GM21529 (cell line): ENCODE measurements at regions not wholly inside any gene's neighbourhood (a gene's known extent, or its start where the extent isn't known, plus 50 kb on each side); places are given as distances from the start of the nearest gene placed in this dataset.
"Not testable (repeated sequence)": the region's sequence is repeated elsewhere in the genome, so short reads cannot be mapped to it uniquely, and the experiment has no call there.

Experiments
- ATAC-seq: cut with Tn5 transposase; IDR thresholded peaks from one replicate; pipeline ENCODE4 v1.9.1; 2021; ENCODE audit not compliant: unreplicated experiment

GRCh38 chr9:91021656-91022055 lies 220.0 kb downstream of the SYK start:
- not testable (repeated sequence) for ATAC-seq

GRCh38 chr9:91023741-91024140 lies 222.1 kb downstream of the SYK start:
- no peak for ATAC-seq

GRCh38 chr9:91024841-91025240 lies 223.2 kb downstream of the SYK start:
- ATAC-seq: no peak

GRCh38 chr9:91025856-91026255 lies 224.2 kb downstream of the SYK start:
- ATAC-seq: no peak

GRCh38 chr9:91026266-91026665 lies 224.6 kb downstream of the SYK start:
- no peak for ATAC-seq

- no peak for ATAC-seq
Measured at GRCh38 chr9:91027005-91027404, 225.4 kb downstream of the SYK start.

- ATAC-seq: no peak
Measured at GRCh38 chr9:91028166-91028827, 226.7 kb downstream of the SYK start.

- ATAC-seq: no peak
Measured at GRCh38 chr9:91029650-91030361, 228.2 kb downstream of the SYK start.

GRCh38 chr9:91032121-91032531 lies 230.5 kb downstream of the SYK start:
- ATAC-seq: no peak

- no peak for ATAC-seq
Measured at GRCh38 chr9:91033270-91033669, 231.7 kb downstream of the SYK start.

- ATAC-seq: no peak
Measured at GRCh38 chr9:91033797-91034196, 232.2 kb downstream of the SYK start.

GRCh38 chr9:91034521-91034920 lies 232.9 kb downstream of the SYK start:
- ATAC-seq: no peak

GRCh38 chr9:91034976-91035824 lies 233.6 kb downstream of the SYK start:
- ATAC-seq: no peak

GRCh38 chr9:91035825-91036208 lies 234.2 kb downstream of the SYK start:
- ATAC-seq: no peak

- ATAC-seq: no peak
Measured at GRCh38 chr9:91036356-91036755, 234.7 kb downstream of the SYK start.

GRCh38 chr9:91036826-91037510 lies 235.3 kb downstream of the SYK start:
- no peak for ATAC-seq

- ATAC-seq: no peak
Measured at GRCh38 chr9:91037511-91038482, 236.2 kb downstream of the SYK start.

- no peak for ATAC-seq
Measured at GRCh38 chr9:91038483-91039124, 237.0 kb downstream of the SYK start.

- ATAC-seq: no peak
Measured at GRCh38 chr9:91039125-91039834, 237.7 kb downstream of the SYK start.
